Keratinocyte (primary cell): ENCODE measurements at regions not wholly inside any gene's neighbourhood (a gene's known extent, or its start where the extent isn't known, plus 50 kb on each side); places are given as distances from the start of the nearest gene placed in this dataset.

ENCODE experiments used
- EZH2 ChIP-seq: IDR thresholded peaks from one replicate; pipeline ENCODE4 v1.6.1; 2012; ENCODE audit warnings: inconsistent platforms, mild to moderate bottlenecking, low read length, moderate library complexity
- TF ChIP-seq, protein P1 (sequence below), 3 experiments: IDR thresholded peaks in 1 of 3; conservative IDR thresholded peaks in 1 of 3; optimal IDR thresholded peaks in 1 of 3; 2 replicates in 2 of 3; 3 replicates in 1 of 3; pipeline versions ENCODE3 to v1.5.1; 2011; ENCODE audit warnings: low read length in 3 of 3, mild to moderate bottlenecking in 3 of 3, moderate library complexity in 2 of 3, control low read depth in 1 of 3, inconsistent platforms in 1 of 3; ENCODE audit not compliant: insufficient read depth in 2 of 3; ENCODE audit errors: extremely low read depth in 1 of 3

DNA sequence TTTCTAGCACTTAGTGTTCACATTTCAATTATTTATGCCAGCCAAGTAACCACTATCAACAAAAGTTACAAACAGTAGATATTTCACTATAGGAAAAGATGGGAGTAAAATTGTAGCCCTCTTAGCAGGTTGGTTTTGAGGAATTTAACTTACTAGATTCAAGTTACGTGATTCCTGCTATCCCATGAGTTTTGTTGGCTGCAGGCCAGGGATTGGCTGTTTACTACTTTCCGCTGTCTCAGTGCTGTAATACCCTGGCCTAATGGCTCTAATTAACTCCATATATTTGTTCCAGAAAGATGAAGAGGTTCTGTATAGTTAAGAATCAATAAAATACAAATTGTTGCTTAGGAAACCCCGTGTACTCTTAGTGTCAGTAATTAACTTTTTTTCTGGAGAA, 55.5 kb upstream of the MAGED1 start:
- TF ChIP-seq, protein P1, sequence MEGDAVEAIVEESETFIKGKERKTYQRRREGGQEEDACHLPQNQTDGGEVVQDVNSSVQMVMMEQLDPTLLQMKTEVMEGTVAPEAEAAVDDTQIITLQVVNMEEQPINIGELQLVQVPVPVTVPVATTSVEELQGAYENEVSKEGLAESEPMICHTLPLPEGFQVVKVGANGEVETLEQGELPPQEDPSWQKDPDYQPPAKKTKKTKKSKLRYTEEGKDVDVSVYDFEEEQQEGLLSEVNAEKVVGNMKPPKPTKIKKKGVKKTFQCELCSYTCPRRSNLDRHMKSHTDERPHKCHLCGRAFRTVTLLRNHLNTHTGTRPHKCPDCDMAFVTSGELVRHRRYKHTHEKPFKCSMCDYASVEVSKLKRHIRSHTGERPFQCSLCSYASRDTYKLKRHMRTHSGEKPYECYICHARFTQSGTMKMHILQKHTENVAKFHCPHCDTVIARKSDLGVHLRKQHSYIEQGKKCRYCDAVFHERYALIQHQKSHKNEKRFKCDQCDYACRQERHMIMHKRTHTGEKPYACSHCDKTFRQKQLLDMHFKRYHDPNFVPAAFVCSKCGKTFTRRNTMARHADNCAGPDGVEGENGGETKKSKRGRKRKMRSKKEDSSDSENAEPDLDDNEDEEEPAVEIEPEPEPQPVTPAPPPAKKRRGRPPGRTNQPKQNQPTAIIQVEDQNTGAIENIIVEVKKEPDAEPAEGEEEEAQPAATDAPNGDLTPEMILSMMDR (optimal IDR thresholded peaks at IDR 0.05 in 1 of 3, IDR thresholded peaks at IDR 0.05 in 1 of 3, conservative IDR thresholded peaks at IDR 0.05 in 1 of 3; ENCODE audit: extremely low read depth in 1 of 3, insufficient read depth in 2 of 3, low read length in 3 of 3): no peak
- TF ChIP-seq EZH2: no peak
